HL-60 (cell line): ENCODE measurements at regions not wholly inside any gene's neighbourhood (a gene's known extent, or its start where the extent isn't known, plus 50 kb on each side); places are given as distances from the start of the nearest gene placed in this dataset.

Experiments used
- DNase-seq, 2 experiments: peaks; one replicate each; pipeline ENCODE4 v3.0.0-alpha.2; 2010 to 2020; ENCODE audit warnings: low read depth in 1 of 2, low spot score in 1 of 2
- H3K27ac ChIP-seq: fragments of 250-450 bp; sonication (Bioruptor Pico); replicated peaks from 2 replicates; pipeline ENCODE4 v1.5.1; 2020; ENCODE audit warnings: mild to moderate bottlenecking, moderate library complexity
- H3K27me3 ChIP-seq: fragments of 250-450 bp; sonication (Bioruptor Pico); 2 replicates; pipeline ENCODE4 v1.5.1; 2021; ENCODE audit warnings: mild to moderate bottlenecking, moderate library complexity; ENCODE audit not compliant: insufficient read depth, poor library complexity, severe bottlenecking
- H3K4me3 ChIP-seq: replicated peaks from 2 replicates; pipeline ENCODE4 v1.5.1; 2011; ENCODE audit warnings: mild to moderate bottlenecking, control low read depth, low read length; ENCODE audit not compliant: insufficient read depth
- GABPA ChIP-seq: IDR thresholded peaks from 2 replicates; pipeline ENCODE4 v1.6.1; 2012; ENCODE audit warnings: low read depth
- POLR2AphosphoS5 ChIP-seq: IDR thresholded peaks from 2 replicates; pipeline ENCODE4 v1.6.1; 2012; ENCODE audit warnings: low read depth
- SPI1 ChIP-seq: IDR thresholded peaks from 2 replicates; pipeline ENCODE4 v1.6.1; 2012; ENCODE audit warnings: low read depth, mild to moderate bottlenecking, borderline replicate concordance
- TF ChIP-seq, protein P1 (sequence below): IDR thresholded peaks from 2 replicates; pipeline ENCODE4 v1.6.1; 2012; ENCODE audit warnings: low read depth; ENCODE audit not compliant: insufficient replicate concordance
- TF ChIP-seq, protein P2 (sequence below): IDR thresholded peaks from one replicate; pipeline ENCODE4 v1.5.1; 2011; ENCODE audit warnings: low read length, control low read depth, inconsistent platforms; ENCODE audit not compliant: insufficient read depth

DNA sequence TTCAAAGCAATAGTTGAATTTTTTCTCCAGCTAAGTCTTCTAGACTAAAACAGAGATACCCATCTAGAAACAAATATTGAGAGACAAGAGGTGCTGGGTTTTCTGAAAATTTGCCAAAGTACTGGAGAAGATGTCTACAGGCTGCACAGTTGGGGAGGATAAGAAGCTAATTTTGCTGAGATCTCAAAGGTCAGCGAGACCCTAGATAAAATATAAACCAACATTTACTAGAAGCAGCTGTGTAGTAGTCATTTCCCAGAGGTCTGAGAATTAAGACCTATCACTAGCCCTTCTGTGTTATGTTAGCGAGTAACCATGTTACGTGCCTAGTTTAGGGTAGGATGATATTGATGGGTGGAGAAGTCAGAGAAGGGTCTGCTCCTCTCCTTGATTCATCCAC is 208.5 kb upstream of the TNC start:
- Histone ChIP-seq H3K4me3 (no peak overlapping the region), H3K27ac (no peak overlapping the region)
- TF ChIP-seq, protein P1, sequence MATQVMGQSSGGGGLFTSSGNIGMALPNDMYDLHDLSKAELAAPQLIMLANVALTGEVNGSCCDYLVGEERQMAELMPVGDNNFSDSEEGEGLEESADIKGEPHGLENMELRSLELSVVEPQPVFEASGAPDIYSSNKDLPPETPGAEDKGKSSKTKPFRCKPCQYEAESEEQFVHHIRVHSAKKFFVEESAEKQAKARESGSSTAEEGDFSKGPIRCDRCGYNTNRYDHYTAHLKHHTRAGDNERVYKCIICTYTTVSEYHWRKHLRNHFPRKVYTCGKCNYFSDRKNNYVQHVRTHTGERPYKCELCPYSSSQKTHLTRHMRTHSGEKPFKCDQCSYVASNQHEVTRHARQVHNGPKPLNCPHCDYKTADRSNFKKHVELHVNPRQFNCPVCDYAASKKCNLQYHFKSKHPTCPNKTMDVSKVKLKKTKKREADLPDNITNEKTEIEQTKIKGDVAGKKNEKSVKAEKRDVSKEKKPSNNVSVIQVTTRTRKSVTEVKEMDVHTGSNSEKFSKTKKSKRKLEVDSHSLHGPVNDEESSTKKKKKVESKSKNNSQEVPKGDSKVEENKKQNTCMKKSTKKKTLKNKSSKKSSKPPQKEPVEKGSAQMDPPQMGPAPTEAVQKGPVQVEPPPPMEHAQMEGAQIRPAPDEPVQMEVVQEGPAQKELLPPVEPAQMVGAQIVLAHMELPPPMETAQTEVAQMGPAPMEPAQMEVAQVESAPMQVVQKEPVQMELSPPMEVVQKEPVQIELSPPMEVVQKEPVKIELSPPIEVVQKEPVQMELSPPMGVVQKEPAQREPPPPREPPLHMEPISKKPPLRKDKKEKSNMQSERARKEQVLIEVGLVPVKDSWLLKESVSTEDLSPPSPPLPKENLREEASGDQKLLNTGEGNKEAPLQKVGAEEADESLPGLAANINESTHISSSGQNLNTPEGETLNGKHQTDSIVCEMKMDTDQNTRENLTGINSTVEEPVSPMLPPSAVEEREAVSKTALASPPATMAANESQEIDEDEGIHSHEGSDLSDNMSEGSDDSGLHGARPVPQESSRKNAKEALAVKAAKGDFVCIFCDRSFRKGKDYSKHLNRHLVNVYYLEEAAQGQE: no peak
- TF ChIP-seq SPI1: no peak
- no peak for TF ChIP-seq GABPA
- TF ChIP-seq, protein P2, sequence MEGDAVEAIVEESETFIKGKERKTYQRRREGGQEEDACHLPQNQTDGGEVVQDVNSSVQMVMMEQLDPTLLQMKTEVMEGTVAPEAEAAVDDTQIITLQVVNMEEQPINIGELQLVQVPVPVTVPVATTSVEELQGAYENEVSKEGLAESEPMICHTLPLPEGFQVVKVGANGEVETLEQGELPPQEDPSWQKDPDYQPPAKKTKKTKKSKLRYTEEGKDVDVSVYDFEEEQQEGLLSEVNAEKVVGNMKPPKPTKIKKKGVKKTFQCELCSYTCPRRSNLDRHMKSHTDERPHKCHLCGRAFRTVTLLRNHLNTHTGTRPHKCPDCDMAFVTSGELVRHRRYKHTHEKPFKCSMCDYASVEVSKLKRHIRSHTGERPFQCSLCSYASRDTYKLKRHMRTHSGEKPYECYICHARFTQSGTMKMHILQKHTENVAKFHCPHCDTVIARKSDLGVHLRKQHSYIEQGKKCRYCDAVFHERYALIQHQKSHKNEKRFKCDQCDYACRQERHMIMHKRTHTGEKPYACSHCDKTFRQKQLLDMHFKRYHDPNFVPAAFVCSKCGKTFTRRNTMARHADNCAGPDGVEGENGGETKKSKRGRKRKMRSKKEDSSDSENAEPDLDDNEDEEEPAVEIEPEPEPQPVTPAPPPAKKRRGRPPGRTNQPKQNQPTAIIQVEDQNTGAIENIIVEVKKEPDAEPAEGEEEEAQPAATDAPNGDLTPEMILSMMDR: no peak
- no peak for TF ChIP-seq POLR2AphosphoS5

DNA sequence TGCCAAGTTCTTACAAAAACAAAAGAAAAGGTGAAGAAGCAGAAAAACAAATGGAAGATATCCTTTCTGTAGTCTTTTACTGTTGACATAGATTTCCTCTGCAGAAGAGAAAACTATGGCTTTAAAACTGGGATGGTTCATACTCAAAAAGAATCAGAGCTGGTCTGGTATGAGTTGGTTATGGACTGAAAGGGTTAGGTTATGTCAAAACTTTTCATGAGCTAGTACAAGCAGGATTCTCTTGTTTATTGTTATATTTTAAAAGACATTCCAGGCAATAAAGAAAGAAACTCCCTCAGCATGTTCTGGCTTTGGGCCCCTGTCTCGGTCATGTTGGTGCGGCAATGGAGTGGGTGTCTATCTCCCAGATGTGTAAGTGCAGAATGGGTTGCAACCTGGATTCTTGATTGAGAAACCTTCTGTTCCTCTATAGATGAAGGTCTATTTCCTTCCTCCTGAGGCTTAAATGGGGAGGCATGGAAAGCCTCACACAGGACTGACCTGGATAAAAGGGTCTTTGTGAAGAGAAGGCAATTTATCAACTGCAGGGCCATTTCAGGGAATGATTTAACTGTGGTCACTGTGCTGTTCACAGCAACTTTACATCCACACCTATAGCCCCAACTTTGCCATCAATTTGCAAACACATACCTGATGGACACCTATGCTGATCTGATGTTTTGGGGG is 209.6 kb upstream of the TNC start:
- Histone ChIP-seq H3K27me3 (no peaks in the 10 kb centered on the region), H3K4me3 (no peak overlapping the region), H3K27ac (no peak overlapping the region)
- no peak for TF ChIP-seq SPI1
- TF ChIP-seq POLR2AphosphoS5: no peak
- TF ChIP-seq, protein P2: no peak
- no peak for TF ChIP-seq GABPA
- TF ChIP-seq, protein P1: no peak
- DNase-seq: no peak

More for the DNA sequence above, 208.5 kb upstream of the TNC start:
- no peak for DNase-seq
- H3K27me3 ChIP-seq: no peaks in the 10 kb centered on the region

DNA sequence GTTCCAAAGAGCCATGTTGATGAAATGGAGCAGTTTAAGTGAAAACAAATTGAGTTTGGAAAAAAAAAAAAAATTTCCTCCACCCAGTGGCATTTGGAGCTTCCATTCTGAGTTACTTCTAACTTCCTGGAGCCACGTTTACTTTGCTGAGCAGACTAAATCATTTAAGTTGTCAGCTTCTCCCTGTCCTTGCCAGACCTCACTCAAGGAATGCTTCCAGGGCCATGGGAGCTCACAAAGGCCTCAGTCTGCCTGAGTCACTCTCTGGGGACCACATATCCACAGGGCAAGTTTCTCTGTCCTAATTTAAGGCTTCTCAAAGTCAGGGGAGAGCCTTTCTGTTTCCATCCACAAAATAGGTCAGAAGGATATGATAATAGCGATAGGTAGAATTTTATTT is 210.3 kb upstream of the TNC start:
- no peak overlapping the region for H3K27ac ChIP-seq
- DNase-seq: no peak
- TF ChIP-seq, protein P2: no peak
- TF ChIP-seq GABPA: no peak
- no peak for TF ChIP-seq POLR2AphosphoS5
- TF ChIP-seq, protein P1: no peak
- no peak for TF ChIP-seq SPI1
- no peak overlapping the region for H3K4me3 ChIP-seq
- H3K27me3 ChIP-seq: no peaks in the 10 kb centered on the region
